IPS-NIHi7 (cell line): ENCODE measurements at regions not wholly inside any gene's neighbourhood (a gene's known extent, or its start where the extent isn't known, plus 50 kb on each side); places are given as distances from the start of the nearest gene placed in this dataset.
A peak's percentile ranks its signal among the peaks of the same experiment; 100 is the strongest.

ENCODE experiments used
- DNase-seq: peaks from one replicate; pipeline ENCODE4 v3.0.0; 2012; ENCODE audit warnings: mixed read lengths; ENCODE audit errors: extremely low spot score

GRCh38 chr15:99921101-99921500, 187.9 kb upstream of the LYSMD4 start:
- DNase-seq, result no peak

GRCh38 chr15:99918072-99918471, 184.8 kb upstream of the LYSMD4 start:
- DNase-seq, result no peak

- no peak for DNase-seq
These were observed 184.0 kb upstream of the LYSMD4 start for GRCh38 chr15:99917252-99917651.

GRCh38 chr15:99916668-99917223, 183.5 kb upstream of the LYSMD4 start:
- no peak for DNase-seq

- no peak for DNase-seq
These were observed 181.5 kb upstream of the LYSMD4 start for GRCh38 chr15:99914723-99915122.

- DNase-seq, result no peak
These were observed 178.6 kb upstream of the LYSMD4 start for GRCh38 chr15:99911816-99912215.

- peak; percentile 79 for DNase-seq
These were observed 176.5 kb upstream of the LYSMD4 start for GRCh38 chr15:99909592-99910295.

- no peak for DNase-seq
These were observed 174.5 kb upstream of the LYSMD4 start for GRCh38 chr15:99907698-99908097.

GRCh38 chr15:99906793-99907192, 173.6 kb upstream of the LYSMD4 start:
- DNase-seq, result no peak

- no peak for DNase-seq
These were observed 173.1 kb upstream of the LYSMD4 start for GRCh38 chr15:99906311-99906710.

- DNase-seq, result no peak
These were observed 169.2 kb upstream of the LYSMD4 start for GRCh38 chr15:99902248-99902928.

GRCh38 chr15:99895956-99896311, 162.7 kb upstream of the LYSMD4 start:
- no peak for DNase-seq

GRCh38 chr15:99895189-99895955, 162.1 kb upstream of the LYSMD4 start:
- DNase-seq, result no peak

- DNase-seq, result no peak
These were observed 145.6 kb upstream of the LYSMD4 start for GRCh38 chr15:99878835-99879234.

- DNase-seq, result no peak
These were observed 140.2 kb upstream of the LYSMD4 start for GRCh38 chr15:99873451-99873850.

- DNase-seq, result no peak
These were observed 130.4 kb upstream of the LYSMD4 start for GRCh38 chr15:99863550-99864198.

GRCh38 chr15:99857836-99858235, 124.6 kb upstream of the LYSMD4 start:
- DNase-seq, result no peak

- no peak for DNase-seq
These were observed 117.3 kb upstream of the LYSMD4 start for GRCh38 chr15:99850517-99850916.

- DNase-seq, result no peak
These were observed 111.8 kb upstream of the LYSMD4 start for GRCh38 chr15:99845009-99845408.

- DNase-seq, result no peak
These were observed 110.9 kb upstream of the LYSMD4 start for GRCh38 chr15:99844150-99844549.

GRCh38 chr15:99842071-99842470, 108.8 kb upstream of the LYSMD4 start:
- DNase-seq, result no peak

- no peak for DNase-seq
These were observed 93.0 kb upstream of the LYSMD4 start for GRCh38 chr15:99826157-99826780.
